ENCODE measurements at regions not wholly inside any gene's neighbourhood (a gene's known extent, or its start where the extent isn't known, plus 50 kb on each side); places are given as distances from the start of the nearest gene placed in this dataset.

DNA sequence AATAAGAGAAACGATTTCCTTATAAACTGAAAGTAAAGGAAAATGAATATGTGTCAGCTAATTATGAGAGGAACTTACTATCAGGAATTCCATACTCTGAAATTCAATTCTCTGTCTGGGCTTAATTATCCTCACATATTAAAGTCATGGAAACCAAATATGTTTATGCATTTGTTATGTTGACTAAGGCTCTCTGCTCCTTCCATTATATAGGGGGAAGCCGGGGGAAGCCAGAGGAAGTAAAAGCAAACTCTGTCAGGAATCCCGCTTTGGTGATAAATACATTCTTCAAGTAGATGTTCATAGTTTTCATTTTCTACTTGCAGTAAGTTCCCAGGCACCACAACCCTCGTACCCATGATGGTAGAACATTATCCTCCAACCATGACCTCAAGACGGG, 142.8 kb upstream of the VCX2 start:
- TF ChIP-seq EP300 (IDR thresholded peaks at IDR 0.05), result no peak
- TF ChIP-seq NFE2L2 (conservative IDR thresholded peaks at IDR 0.05; ENCODE audit: low read length), result no peak
- TF ChIP-seq, protein P1, sequence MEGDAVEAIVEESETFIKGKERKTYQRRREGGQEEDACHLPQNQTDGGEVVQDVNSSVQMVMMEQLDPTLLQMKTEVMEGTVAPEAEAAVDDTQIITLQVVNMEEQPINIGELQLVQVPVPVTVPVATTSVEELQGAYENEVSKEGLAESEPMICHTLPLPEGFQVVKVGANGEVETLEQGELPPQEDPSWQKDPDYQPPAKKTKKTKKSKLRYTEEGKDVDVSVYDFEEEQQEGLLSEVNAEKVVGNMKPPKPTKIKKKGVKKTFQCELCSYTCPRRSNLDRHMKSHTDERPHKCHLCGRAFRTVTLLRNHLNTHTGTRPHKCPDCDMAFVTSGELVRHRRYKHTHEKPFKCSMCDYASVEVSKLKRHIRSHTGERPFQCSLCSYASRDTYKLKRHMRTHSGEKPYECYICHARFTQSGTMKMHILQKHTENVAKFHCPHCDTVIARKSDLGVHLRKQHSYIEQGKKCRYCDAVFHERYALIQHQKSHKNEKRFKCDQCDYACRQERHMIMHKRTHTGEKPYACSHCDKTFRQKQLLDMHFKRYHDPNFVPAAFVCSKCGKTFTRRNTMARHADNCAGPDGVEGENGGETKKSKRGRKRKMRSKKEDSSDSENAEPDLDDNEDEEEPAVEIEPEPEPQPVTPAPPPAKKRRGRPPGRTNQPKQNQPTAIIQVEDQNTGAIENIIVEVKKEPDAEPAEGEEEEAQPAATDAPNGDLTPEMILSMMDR (IDR thresholded peaks at IDR 0.05), result no peak
- TF ChIP-seq, protein P2, sequence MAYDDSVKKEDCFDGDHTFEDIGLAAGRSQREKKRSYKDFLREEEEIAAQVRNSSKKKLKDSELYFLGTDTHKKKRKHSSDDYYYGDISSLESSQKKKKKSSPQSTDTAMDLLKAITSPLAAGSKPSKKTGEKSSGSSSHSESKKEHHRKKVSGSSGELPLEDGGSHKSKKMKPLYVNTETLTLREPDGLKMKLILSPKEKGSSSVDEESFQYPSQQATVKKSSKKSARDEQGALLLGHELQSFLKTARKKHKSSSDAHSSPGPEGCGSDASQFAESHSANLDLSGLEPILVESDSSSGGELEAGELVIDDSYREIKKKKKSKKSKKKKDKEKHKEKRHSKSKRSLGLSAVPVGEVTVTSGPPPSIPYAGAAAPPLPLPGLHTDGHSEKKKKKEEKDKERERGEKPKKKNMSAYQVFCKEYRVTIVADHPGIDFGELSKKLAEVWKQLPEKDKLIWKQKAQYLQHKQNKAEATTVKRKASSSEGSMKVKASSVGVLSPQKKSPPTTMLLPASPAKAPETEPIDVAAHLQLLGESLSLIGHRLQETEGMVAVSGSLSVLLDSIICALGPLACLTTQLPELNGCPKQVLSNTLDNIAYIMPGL (CRISPR knock-in tag; IDR thresholded peaks at IDR 0.05; ENCODE audit: borderline replicate concordance), result no peak
- TF ChIP-seq RNF2 (IDR thresholded peaks at IDR 0.05; ENCODE audit: borderline replicate concordance, low read depth), result no peak
- no peak for TF ChIP-seq RAD21 (conservative IDR thresholded peaks at IDR 0.05 in 1 of 2, IDR thresholded peaks at IDR 0.05 in 1 of 2)
- TF ChIP-seq ZC3H11A (IDR thresholded peaks at IDR 0.05), result no peak
- TF ChIP-seq CHD2 (IDR thresholded peaks at IDR 0.05; ENCODE audit: low read length, partially characterized antibody), result no peak
- no peak for TF ChIP-seq POLR2A (IDR thresholded peaks at IDR 0.05; ENCODE audit: low read length)
- no peak for TF ChIP-seq CBX8 (IDR thresholded peaks at IDR 0.05)

Measured in A549 (cell line).